ENCODE measurements at regions not wholly inside any gene's neighbourhood (a gene's known extent, or its start where the extent isn't known, plus 50 kb on each side); places are given as distances from the start of the nearest gene placed in this dataset.

DNA sequence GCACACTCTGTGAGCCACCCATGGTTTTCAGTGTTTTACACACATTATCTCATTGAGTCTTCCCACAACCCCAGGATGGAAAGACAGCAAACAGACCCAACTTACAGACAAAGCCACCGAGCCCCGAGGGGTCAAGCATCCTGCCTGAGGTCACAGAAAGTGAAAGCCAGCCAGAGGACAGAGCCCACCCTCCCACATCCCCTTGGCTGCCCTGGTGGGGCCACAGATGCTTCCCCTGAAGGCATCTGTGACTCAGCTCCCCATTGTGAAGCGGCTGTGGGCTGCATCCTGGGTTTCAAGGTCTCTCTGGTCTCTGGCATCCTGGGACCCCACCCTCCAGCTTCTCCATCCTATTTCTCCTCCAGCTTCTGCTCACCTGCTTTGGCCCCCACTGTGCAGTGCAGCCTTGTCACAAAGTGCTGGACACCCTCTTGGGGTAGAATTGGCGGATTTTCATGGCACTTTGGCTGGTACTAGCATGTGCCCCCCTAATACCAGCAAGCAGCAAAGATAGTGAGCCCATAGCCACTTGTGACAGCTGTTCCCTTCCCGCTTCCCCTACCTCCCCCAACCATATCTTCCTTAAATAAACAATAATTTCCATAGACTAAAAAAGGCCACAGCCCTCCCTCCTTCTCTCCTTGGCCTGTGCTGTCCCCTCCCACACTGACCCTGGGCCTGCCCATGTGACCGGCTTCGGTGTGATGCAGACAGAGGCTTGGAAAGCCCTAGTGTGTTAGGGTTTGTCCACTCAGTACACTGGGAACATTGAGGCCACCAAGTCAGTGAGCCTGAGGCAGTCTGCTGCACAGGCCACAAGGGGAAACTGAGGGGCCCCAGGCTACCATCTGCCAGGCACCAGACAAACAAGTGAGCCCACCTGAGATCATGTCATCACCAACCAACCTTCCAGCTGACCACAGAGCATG lies 53.9 kb upstream of the SHISAL1 start:
- no peak for DNase-seq

DNA sequence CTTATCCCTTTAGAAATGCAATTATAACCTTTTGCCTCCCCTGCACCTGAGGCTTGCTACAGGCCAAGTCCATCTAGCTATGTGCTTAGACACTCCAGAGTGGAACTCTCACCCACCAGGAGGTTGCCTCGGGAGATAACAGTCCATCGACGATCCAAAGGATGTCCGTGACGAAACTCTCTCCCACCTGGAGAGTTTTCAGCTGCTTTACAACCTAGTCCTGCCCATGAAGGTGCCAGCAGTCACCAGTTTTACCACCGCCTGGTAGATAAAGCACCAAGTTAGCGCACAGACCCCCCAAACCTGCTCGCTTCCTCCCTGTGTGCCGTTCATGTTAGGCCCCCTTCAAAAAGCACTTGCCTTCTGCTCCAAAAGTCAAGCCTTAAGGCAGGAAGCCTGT lies 53.1 kb upstream of the SHISAL1 start:
- no peak for DNase-seq

DNA sequence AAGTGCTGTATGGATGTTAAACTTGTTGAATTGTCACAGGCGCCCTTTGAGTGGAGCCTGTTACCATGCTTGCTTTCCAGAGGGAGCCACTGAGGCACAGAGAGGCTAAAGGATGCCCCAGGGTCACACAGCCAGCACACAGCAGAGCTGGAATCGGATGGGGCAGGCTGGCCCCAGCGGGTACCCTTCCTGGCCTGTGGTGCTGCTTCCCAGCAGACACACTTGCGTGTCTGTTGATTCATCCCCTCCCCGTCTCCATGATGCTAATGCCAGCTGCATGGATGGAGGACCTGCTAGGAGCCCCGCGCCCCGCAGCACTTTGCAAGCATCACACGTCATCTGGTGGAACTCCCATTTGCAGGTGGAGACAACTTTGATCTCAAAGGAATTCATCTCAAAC lies 52.4 kb upstream of the SHISAL1 start:
- no peak for DNase-seq

GRCh38 chr22:44364751-44365130 lies 52.0 kb upstream of the SHISAL1 start:
- no peak for DNase-seq

DNA sequence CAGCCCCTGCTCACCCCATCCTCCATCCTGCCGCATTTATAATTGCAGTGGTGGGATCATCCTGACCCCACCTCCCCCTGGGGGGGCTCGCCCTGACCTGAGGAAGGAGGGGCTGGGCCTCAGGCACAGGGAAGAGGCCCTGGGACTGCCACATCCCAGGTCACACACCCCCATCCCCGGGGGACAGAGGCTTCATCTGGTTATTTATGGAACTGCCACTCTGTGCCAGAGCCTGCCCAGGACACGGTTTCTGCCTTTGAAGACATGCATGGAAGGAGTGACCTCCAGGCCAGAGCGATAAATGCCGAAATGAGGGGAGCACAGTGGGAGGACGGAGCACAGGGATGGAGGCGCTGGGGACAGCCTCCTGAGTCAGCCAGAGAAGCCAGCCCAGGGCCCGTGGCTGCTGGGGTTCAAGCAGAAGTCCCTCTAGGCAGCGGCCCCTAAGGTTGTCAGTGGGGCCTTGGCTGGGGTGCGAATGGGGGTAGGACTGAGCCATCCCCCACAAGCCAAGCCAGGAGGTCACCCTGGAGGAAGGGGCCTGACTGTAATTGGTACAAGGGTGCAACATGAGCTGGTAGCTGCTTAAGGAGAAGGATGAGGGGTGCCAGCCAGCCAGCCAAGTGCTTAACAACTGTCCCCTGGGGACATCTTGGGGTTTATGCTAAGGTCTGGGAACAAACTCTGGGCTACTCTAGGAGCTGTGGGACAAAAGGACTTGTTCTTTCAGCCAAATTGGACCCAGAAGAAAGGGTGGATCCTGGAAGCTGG lies 51.4 kb upstream of the SHISAL1 start:
- DNase-seq, result no peak

DNA sequence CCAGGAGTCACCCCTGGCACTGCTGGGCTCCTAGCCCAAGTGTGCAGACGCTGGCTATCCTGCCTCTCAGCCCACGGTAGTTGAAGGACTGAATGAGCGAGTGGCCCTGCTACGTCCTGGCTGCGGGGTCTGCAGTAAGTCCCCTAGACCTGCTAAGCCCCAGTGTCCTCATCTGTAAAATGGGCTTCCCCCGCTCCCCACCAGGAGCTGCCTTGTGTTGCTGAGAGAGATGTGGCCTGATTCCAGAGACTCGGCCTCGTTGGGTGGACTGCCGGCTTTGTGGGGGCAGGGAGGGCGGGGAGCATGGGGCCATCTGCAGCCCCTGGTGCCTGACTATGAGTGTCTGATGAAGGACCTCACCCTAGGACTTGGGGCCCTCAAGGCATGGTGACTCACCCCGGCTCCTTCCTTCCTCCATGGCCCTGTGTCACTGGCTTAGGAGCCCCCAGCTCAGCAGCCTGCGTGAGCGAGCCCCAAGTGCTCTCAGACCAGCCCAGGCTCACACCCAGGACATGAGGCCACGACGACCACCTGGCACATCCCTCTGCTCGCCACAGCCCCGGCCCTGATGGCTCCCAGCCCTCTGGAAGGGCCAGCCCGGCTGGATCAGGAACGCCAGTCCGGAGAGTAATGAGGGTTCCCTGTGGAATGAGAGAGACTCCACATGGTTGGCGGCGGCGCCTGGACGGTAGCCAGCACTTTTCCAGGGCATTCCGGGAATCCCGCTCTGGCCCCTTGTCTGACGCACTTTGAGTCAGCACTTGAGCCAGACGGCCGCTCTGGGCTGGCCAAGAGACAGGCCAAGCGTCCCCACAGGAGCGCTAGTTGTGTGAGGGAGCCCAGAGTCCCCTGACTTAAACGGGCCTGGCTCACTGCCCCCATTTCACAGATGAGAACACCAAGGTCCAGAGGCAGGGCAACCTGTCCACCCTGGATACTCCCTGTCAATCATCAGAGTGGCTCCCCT lies 50.5 kb upstream of the SHISAL1 start:
- DNase-seq, result peak; percentile 88

GRCh38 chr22:44362249-44363012 lies 49.7 kb upstream of the SHISAL1 start:
- no peak for DNase-seq
